GM20000 (cell line): ENCODE measurements at regions not wholly inside any gene's neighbourhood (a gene's known extent, or its start where the extent isn't known, plus 50 kb on each side); places are given as distances from the start of the nearest gene placed in this dataset.

Experiments
- DNase-seq: peaks from one replicate; pipeline ENCODE4 v3.0.0; 2012; ENCODE audit warnings: low spot score
- TF ChIP-seq, protein P1 (sequence below): IDR thresholded peaks from 2 replicates; pipeline ENCODE4 v1.5.1; 2012; ENCODE audit warnings: mild to moderate bottlenecking, control low read depth; ENCODE audit errors: extremely low read depth, missing control alignments

DNA sequence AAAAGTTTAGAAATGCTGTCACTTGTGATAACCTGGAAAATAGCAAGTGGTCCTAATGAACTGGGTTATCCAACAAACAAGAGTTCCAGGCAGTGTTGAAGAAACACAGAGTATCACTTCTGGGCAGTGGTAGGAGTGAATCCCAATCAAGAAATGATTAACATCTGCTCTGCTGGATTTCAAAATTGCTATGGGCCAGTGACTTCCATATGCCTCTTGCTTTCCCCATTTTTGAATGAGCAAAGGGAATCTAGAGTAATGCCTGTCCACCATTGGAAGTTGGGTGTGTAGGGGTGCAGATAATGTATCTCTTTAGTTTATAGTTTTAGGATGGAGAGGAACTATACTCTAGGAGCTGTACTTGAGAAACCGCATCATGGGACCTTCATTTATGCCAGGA lies 236.5 kb downstream of the RPLP1 start:
- no peak for DNase-seq

DNA sequence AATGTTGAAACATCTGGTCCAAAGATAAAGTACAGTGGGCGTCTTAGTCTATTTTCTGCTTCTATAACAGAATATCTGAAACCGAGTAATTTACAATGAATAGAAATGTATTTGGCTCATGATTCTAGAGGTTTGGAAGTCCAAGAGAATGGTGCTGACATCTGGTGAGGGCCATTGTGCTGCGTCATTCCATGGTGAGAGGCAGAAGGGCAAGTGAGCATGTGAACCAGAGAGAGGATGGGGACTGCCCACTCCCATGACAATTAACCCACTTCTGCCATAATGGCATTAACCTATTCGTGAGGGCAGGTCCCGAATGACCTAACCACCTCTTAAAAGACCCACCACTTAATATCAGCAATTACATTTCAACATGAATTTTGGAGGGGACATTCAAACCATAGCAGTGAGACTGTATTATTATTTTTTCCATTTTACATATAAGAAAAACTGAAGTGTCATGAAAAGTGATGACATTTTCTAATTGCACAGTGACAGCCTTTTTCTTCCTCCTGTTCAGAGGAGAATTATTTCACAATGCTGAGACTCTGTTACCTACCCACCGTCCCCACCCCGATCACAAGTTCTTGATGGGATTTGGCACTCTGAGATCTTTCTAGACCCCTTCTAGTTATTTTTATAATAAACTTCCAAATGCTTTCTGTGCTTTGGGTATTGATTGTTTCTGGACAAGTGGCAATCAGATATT lies 238.8 kb downstream of the RPLP1 start:
- DNase-seq, result no peak
- TF ChIP-seq, protein P1, sequence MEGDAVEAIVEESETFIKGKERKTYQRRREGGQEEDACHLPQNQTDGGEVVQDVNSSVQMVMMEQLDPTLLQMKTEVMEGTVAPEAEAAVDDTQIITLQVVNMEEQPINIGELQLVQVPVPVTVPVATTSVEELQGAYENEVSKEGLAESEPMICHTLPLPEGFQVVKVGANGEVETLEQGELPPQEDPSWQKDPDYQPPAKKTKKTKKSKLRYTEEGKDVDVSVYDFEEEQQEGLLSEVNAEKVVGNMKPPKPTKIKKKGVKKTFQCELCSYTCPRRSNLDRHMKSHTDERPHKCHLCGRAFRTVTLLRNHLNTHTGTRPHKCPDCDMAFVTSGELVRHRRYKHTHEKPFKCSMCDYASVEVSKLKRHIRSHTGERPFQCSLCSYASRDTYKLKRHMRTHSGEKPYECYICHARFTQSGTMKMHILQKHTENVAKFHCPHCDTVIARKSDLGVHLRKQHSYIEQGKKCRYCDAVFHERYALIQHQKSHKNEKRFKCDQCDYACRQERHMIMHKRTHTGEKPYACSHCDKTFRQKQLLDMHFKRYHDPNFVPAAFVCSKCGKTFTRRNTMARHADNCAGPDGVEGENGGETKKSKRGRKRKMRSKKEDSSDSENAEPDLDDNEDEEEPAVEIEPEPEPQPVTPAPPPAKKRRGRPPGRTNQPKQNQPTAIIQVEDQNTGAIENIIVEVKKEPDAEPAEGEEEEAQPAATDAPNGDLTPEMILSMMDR, result no peak

More for the DNA sequence above, 236.5 kb downstream of the RPLP1 start:
- TF ChIP-seq, protein P1, result no peak

DNA sequence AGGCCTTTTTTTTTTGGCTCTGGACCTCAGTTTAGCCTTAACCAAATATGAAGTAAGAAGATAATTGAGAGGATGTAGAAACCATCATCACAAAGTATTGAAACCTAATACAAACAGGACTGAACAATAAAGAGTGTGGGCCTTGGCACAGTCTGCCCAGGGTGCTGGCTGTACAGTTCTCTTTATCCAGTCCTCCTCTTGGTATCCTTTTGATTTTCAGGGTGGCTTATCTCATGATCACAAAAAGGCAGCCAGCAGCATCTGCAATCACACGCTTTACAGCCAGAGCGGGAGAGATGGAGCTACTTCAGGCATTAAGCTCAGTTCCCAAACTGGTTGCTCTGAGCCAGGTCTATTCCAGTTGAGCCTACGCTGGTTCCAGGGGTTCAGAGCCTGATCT lies 239.7 kb downstream of the RPLP1 start:
- TF ChIP-seq, protein P1, result no peak
- DNase-seq, result no peak

DNA sequence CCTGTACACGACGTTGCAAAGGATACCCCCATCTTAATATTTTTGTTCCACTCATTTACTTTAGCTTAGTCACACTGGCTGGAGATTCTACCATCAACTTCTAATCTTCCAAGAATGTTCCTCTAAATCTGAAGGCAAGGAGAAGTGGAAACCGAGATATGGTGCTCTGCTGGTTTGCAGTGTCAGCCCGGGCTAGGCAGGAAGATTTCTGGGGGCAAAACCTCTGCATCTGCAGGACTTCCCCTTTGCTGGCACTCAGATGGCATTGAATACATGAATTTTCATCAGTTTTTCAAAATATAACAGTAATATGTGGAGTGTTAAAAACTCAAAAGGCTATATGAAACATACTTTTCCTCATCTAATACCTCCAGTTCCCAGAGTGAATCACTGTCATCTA lies 240.4 kb downstream of the RPLP1 start:
- TF ChIP-seq, protein P1, result no peak
- no peak for DNase-seq

DNA sequence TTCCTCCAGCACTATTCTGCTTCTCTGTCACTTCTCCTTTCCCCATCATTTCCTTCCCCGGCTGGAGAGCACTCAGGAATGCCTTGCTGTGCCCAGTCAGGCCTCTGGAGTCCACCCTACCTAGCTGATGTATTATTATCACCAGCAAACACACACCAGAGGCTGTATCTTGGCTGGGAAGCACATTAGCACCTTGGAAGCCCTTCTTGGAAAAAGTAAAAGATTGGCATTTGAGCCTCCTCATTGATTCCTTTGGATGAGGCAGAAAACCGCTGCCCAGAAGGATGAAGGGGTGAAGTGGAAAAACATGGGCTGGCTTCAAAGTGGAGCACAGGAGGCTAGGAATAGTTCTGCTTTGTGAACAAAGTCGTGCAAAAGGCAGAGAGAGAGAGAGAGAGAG lies 244.3 kb downstream of the RPLP1 start:
- TF ChIP-seq, protein P1, result no peak
- no peak for DNase-seq

DNA sequence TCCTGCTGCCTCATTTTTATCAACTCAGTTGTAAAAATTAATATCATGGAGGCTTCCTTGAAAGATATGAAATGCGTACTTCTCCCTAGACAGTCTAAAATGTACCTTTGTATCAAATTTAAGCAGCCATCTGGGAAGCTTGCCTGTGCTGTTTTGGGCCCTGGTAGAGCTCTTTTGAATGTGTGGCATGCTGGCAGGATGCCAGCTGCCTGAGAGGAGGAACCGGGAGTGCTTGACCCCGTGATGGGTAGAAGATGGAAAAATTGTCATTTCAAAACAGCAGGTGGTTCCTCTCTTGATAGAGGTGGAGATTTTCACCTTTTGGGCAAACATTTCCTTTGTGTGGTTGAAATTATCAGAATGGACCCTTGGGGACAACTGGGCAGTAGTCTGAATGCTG lies 245.3 kb downstream of the RPLP1 start:
- TF ChIP-seq, protein P1, result no peak
- DNase-seq, result no peak

DNA sequence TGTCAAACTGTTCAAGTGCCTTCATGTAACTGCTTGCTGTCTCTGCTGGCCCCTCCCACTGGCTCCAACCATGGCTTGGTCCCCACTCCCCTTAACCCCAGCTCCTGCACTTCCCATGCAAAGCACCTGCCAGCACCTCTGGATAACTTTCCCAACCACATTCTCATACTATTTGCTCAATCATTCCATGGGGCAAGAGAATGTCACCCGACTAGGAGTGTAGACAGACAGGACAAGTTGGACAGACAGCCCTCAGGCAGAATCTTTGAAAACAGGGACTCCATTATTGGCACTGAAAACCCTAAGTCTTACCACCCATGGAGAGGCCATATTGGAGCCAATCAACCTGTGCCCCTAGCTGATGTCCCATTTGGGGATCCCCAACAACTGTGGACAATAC lies 246.5 kb downstream of the RPLP1 start:
- no peak for DNase-seq
- TF ChIP-seq, protein P1, result no peak
